Effector memory CD8-positive, alpha-beta T cell (primary cell): ENCODE measurements at regions not wholly inside any gene's neighbourhood (a gene's known extent, or its start where the extent isn't known, plus 50 kb on each side); places are given as distances from the start of the nearest gene placed in this dataset.

Experiments
- ATAC-seq: fragments of 150-1000 bp; cut with Tn5 transposase; replicated peaks from 2 replicates; pipeline ENCODE4 v1.10.0; 2021; ENCODE audit warnings: mild to moderate bottlenecking, moderate library complexity
- DNase-seq, 3 experiments: peaks; one replicate each; pipeline ENCODE4 v3.0.0; 2021
- H3K27ac Mint-ChIP-seq, 2 donors: one replicate each; pipeline ENCODE4 v1.8.0; 2022; ENCODE audit warnings: mild to moderate bottlenecking in 2 of 2, mixed read lengths in 2 of 2, moderate library complexity in 2 of 2
- H3K27me3 Mint-ChIP-seq, 2 donors: one replicate each; pipeline ENCODE4 v1.8.0; 2022; ENCODE audit warnings: mixed read lengths in 2 of 2
- H3K36me3 Mint-ChIP-seq: one replicate; pipeline ENCODE4 v1.8.0; 2022; ENCODE audit warnings: mild to moderate bottlenecking, moderate library complexity, mixed read lengths; ENCODE audit not compliant: insufficient read depth
- H3K4me1 Mint-ChIP-seq, 2 donors: one replicate each; pipeline ENCODE4 v1.8.0; 2022; ENCODE audit warnings: low read depth in 2 of 2, mixed read lengths in 2 of 2
- H3K4me3 Mint-ChIP-seq, 2 donors: one replicate each; pipeline ENCODE4 v1.8.0; 2022; ENCODE audit warnings: mild to moderate bottlenecking in 2 of 2, mixed read lengths in 2 of 2, moderate library complexity in 2 of 2
- H3K9me3 Mint-ChIP-seq, 2 donors: one replicate each; pipeline ENCODE4 v1.8.0; 2022; ENCODE audit warnings: mixed read lengths in 2 of 2

DNA sequence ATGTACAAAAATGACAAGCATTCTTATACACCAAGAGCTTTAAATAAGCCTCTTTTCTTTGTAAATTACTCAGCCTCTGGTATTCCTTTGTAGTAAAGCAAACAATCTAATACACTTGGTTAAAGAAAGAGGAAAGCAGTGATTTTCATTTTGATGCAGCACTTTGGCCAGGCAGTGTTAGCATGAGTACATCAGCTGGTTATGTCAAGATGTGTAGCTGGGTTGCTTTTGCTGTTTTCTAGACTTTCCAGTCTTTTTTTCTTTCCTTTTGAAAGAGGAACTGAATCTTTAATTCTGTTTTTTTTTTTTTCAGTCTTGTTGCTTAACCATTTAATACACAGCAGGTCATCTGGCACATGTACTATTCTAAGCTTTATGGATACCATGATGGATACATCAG lies 167.1 kb upstream of the AADAT start:
- Mint-ChIP-seq H3K36me3 (no peaks in the 10 kb centered on the region), H3K27ac (no peak overlapping the region), H3K27me3 (no peaks in the 10 kb centered on the region), H3K4me1 (no peaks in the 10 kb centered on the region), H3K9me3 (peaks cover 0 to 4% of the 10 kb centered on the region in 2 donors), H3K4me3 (no peak overlapping the region)
- DNase-seq (no peak), ATAC-seq (no peak)

DNA sequence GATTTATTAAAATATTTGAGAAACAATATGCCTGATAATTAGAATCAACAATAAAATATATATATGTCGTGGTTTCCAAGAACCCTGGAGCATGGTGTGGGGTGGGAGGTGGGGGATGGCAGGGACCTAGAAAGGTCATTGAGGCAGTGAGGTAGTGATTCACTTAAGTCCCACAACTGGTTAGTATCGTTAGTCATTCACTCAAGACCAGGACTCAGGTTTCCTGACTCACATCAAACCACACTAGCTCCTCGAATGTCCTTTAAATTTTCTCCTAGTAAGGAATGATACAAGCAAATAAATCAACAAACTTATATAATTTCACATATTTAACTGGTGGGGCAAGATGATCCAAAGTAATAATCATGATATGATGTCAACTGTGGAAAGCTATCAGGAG lies 158.8 kb upstream of the AADAT start:
- no peaks in the 10 kb centered on the region for H3K27me3 Mint-ChIP-seq
- no peak overlapping the region for H3K27ac Mint-ChIP-seq
- DNase-seq, result no peak
- H3K4me3 Mint-ChIP-seq, result no peak overlapping the region
- H3K4me1 Mint-ChIP-seq, result no peaks in the 10 kb centered on the region
- no peak for ATAC-seq
- H3K36me3 Mint-ChIP-seq, result no peaks in the 10 kb centered on the region
- peaks cover 2 to 5% of the 10 kb centered on the region in 2 donors for H3K9me3 Mint-ChIP-seq

DNA sequence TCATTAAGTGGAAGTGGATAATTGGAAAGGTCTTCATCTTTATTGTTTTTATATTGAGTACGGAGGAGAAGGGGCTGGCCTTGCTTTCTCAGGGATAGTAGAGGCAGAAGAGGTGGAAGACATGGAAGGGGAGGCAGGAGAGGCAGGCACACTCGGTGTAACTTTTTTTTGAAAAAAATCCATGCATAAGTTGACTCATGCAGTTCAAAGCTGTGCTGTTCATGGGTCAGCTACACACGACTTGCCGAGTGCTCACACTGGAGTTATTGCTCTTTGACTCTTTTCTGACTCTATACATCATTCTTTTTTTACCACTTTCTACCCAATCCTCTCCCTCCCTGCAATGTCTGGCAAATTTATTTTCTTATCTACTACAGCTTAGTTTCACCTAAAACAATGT lies 158.3 kb upstream of the AADAT start:
- H3K36me3 Mint-ChIP-seq, result no peaks in the 10 kb centered on the region

DNA sequence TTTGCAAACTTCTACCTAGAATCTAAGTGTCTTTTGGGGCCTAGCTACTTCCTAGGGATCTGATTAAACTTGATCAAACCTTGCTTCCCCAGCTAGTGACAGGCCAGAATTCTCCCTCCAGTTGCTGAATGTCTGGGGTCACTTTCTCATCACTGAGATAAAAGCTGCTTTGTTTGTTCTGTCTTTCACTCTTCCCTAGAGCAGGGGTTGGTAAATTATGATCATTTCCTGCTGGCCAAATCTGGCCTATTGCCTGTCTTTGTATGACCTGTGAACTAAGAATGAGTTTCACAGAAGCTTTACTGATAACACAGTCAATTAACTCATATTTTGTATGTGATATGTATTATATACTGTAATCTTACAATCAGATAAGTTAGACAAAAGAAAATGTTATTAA lies 157.8 kb upstream of the AADAT start:
- H3K9me3 Mint-ChIP-seq, result peaks cover 4 to 5% of the 10 kb centered on the region in 2 donors
- no peak overlapping the region for H3K27ac Mint-ChIP-seq
- no peak overlapping the region for H3K4me3 Mint-ChIP-seq
- H3K36me3 Mint-ChIP-seq, result no peaks in the 10 kb centered on the region
- ATAC-seq, result no peak
- DNase-seq, result no peak
- no peaks in the 10 kb centered on the region for H3K27me3 Mint-ChIP-seq
- H3K4me1 Mint-ChIP-seq, result no peaks in the 10 kb centered on the region

More for the DNA sequence above, 158.3 kb upstream of the AADAT start:
- Mint-ChIP-seq H3K27ac (no peak overlapping the region), H3K27me3 (no peaks in the 10 kb centered on the region), H3K4me3 (no peak overlapping the region), H3K4me1 (no peaks in the 10 kb centered on the region), H3K9me3 (peaks cover 4 to 5% of the 10 kb centered on the region in 2 donors)
- DNase-seq (no peak), ATAC-seq (no peak)

DNA sequence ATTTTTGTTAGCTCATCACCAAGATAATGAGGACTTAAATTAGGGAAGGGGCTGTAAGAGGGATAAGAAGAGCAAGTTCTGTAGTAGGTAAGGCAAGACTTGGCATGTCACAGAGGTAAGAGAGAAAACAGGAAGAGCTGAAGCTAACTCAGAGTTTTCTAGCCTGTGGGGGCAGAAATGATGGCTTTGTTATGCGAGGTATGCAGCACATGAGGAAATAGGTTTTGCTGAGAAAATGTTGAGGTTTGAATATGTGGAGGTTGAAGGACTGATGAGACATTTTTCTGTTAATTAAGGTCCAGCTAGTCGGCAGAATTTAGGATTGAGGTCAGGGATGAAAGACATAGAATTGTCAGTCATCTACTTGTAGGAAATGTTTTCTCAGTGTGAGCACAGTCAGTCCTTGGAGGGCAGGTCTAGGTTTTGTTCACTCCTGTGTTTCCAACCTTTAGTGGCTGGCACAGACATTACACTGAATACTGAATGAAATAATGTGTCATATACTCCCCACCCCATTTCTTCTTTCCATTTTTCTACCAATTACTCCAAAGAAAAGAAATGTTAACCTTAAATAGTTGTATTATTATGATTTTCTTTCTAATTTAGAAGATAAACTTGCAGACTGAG lies 154.0 kb upstream of the AADAT start:
- H3K27me3 Mint-ChIP-seq, result no peaks in the 10 kb centered on the region

DNA sequence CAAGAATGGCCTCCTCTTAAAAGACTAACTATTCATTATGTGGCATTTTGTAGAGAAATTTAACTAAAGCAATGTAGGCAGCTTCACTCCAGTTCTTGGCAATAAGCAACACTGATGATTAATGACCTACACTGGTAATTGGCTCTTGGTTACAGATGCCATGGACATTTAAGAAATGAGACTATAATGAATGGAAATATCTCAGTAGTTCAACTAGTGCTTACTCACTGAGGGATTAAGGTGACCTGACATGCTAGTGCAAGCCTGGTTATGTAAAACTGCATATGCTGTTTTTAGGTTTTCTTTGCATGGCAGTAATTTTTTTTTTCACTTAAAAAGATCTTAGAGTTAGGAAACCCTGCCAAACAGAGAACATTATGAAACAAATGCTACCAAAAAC lies 152.7 kb upstream of the AADAT start:
- no peaks in the 10 kb centered on the region for H3K36me3 Mint-ChIP-seq
- H3K4me3 Mint-ChIP-seq, result no peak overlapping the region
- H3K9me3 Mint-ChIP-seq, result peaks cover 6 to 9% of the 10 kb centered on the region in 2 donors
- H3K27me3 Mint-ChIP-seq, result no peaks in the 10 kb centered on the region
- ATAC-seq (no peak), DNase-seq (no peak)
- H3K27ac Mint-ChIP-seq, result no peak overlapping the region
- H3K4me1 Mint-ChIP-seq, result no peaks in the 10 kb centered on the region

More for the DNA sequence above, 154.0 kb upstream of the AADAT start:
- Mint-ChIP-seq H3K4me1 (no peaks in the 10 kb centered on the region), H3K36me3 (no peaks in the 10 kb centered on the region), H3K9me3 (peaks cover 9 to 10% of the 10 kb centered on the region in 2 donors), H3K4me3 (no peak overlapping the region), H3K27ac (no peak overlapping the region)
- DNase-seq, result no peak
- no peak for ATAC-seq

DNA sequence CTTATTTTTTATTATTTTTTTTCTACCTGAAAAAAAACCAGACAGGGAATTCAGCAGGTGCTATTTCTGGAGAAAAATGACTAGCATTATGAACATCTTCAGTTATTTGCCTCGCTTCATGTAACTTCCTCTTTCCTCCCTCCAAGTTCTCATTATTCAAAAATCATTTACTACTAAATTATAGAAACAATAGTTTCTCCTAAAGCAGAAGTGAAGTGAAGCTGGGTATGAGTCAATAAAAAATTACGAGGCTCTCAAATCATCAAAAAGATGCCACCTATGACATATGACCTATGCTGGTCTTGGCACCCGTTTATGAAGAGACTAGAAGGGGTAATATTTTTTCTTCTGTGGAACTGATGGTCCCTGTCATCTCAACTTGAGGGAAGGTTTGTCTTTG lies 145.0 kb upstream of the AADAT start:
- Mint-ChIP-seq H3K27ac (no peak overlapping the region), H3K4me1 (no peaks in the 10 kb centered on the region), H3K36me3 (no peaks in the 10 kb centered on the region), H3K27me3 (no peaks in the 10 kb centered on the region), H3K9me3 (no peaks in the 10 kb centered on the region), H3K4me3 (no peak overlapping the region)
- DNase-seq (no peak), ATAC-seq (no peak)

DNA sequence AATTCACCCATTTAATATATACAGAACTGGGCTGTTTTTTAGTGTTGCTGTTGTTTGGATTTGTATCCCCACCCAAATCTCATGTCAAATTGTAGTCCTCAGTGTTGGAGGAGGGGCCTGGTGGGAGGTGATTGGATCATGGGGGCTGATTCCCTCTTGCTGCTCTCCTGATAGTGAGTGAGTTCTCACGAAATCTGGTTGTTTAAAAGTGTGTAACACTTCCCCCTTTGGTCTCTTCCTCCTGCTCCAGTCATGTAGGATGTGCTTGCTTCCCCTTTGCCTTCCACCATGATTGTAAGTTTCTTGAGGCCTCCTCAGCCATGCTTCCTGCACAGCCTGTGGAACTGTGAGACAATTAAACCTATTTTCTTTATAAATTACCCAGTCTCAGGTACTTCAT lies 141.6 kb upstream of the AADAT start:
- H3K36me3 Mint-ChIP-seq, result no peaks in the 10 kb centered on the region
- no peak for DNase-seq
- no peak overlapping the region for H3K4me3 Mint-ChIP-seq
- no peak for ATAC-seq
- no peaks in the 10 kb centered on the region for H3K27me3 Mint-ChIP-seq
- H3K27ac Mint-ChIP-seq, result no peak overlapping the region
- H3K9me3 Mint-ChIP-seq, result peaks cover 1 to 7% of the 10 kb centered on the region in 2 donors
- no peaks in the 10 kb centered on the region for H3K4me1 Mint-ChIP-seq

DNA sequence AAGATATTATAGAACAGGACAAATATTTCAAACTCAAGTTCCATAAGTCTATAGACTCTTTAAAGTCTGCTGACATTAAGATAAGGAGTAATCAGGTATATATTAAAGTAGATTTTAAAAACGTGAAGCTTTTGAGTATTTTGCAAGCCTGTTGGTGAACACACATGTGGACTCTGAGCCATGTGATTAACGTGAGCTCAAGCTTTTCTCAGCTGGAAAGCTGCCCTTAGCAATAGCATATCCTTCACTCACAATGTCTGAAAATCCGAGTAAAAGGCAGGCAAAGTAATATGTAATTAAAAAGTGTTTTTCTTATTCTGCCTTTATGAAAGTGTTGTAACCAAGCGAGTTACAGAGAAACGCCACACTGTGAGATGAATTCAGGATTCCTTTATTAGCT lies 140.5 kb upstream of the AADAT start:
- ATAC-seq (no peak), DNase-seq (no peak)
- Mint-ChIP-seq H3K4me3 (no peak overlapping the region), H3K4me1 (no peaks in the 10 kb centered on the region), H3K36me3 (no peaks in the 10 kb centered on the region), H3K27ac (no peak overlapping the region), H3K9me3 (peaks cover 1 to 7% of the 10 kb centered on the region in 2 donors), H3K27me3 (no peaks in the 10 kb centered on the region)

DNA sequence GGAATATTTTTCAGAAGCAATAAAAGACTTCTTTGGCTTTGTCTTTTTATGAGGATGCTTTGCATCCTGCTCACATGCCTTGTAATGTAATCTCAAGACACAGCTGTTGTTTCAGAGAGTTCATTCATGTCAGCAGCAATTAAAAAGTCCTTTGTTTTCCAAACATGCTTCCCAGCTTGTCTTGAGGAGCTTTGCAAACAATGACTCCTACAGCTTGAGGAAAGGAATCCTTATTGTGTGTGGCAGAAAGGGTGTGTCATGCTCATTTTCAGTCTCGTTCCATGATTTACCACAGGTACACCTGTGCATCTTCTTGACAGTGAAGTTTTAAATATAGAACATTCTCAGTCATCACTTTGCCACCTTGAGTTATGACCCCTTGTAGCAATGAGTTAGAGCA lies 139.2 kb upstream of the AADAT start:
- H3K9me3 Mint-ChIP-seq, result peaks cover 1 to 7% of the 10 kb centered on the region in 2 donors

DNA sequence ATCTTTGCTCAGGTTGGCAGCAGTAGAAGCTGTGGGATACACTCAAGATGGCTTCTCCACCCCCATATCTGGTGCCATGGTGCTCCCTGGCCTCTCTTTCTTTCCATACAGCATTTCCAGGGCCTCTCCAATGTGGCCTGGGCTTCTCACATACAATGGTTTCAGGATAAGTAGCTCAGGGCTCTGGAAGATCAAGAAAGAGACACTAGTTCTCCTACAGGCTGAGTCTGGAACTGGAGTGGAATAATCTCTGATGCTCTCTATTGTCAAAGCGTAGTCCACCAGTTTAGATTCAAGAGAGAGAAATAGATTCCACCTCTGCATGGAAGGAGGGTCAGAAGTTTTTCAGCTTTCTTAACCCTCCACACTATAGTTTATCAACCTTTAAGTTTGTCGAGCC lies 138.2 kb upstream of the AADAT start:
- Mint-ChIP-seq H3K4me1 (no peaks in the 10 kb centered on the region), H3K9me3 (peaks cover 1 to 7% of the 10 kb centered on the region in 2 donors), H3K27me3 (no peaks in the 10 kb centered on the region), H3K27ac (no peak overlapping the region), H3K4me3 (no peak overlapping the region), H3K36me3 (no peaks in the 10 kb centered on the region)
- DNase-seq (no peak), ATAC-seq (no peak)

More for the DNA sequence above, 139.2 kb upstream of the AADAT start:
- no peak overlapping the region for H3K27ac Mint-ChIP-seq
- no peak for ATAC-seq
- no peak for DNase-seq
- H3K4me3 Mint-ChIP-seq, result no peak overlapping the region
- H3K4me1 Mint-ChIP-seq, result no peaks in the 10 kb centered on the region
- no peaks in the 10 kb centered on the region for H3K36me3 Mint-ChIP-seq
- H3K27me3 Mint-ChIP-seq, result no peaks in the 10 kb centered on the region

DNA sequence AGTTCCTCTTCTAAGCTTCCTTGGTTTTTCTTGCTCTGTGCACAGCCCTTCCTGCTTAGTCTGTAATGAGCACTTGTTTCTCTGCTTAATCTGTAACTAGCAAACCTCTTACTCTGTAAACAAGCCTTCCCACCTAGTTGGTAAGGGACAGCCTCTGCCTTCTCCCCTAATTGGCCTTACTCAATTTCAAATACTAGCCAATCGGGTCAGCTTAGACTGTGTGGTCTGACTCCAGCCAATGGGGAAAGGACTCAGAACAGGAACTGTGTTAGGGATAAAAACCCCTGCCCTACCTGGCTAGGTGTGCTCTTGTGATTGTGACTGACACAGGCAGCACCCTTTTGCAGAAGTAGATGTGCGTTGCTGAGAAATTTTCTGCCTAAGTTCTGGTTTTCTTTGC lies 136.5 kb upstream of the AADAT start:
- Mint-ChIP-seq H3K9me3 (peaks cover 1 to 7% of the 10 kb centered on the region in 2 donors), H3K27ac (no peak overlapping the region), H3K27me3 (no peaks in the 10 kb centered on the region), H3K36me3 (no peaks in the 10 kb centered on the region), H3K4me1 (no peaks in the 10 kb centered on the region), H3K4me3 (no peak overlapping the region)
- ATAC-seq, result no peak
- no peak for DNase-seq

DNA sequence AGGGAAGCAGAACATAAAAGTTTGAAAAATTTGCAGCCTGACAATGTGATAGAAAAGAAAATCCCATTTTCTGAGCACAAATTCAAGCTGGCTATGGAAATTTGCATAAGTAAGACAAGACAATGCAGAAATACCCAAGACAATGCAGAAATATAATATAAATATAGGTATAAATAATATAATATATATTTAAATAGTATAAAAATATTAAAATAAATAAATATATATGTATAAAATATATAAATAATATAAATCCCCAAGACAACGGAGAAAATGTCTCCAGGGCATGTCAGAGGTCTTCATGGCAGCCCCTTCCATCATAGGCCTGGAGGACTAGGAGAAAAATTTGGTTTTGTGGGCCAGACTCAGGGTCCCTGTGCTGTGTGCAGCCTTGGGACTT lies 125.0 kb upstream of the AADAT start:
- DNase-seq (no peak), ATAC-seq (no peak)
- no peaks in the 10 kb centered on the region for H3K36me3 Mint-ChIP-seq
- H3K4me1 Mint-ChIP-seq, result no peaks in the 10 kb centered on the region
- peaks cover 8 to 23% of the 10 kb centered on the region in 2 donors for H3K9me3 Mint-ChIP-seq
- H3K27ac Mint-ChIP-seq, result no peak overlapping the region
- no peak overlapping the region for H3K4me3 Mint-ChIP-seq
- no peaks in the 10 kb centered on the region for H3K27me3 Mint-ChIP-seq

DNA sequence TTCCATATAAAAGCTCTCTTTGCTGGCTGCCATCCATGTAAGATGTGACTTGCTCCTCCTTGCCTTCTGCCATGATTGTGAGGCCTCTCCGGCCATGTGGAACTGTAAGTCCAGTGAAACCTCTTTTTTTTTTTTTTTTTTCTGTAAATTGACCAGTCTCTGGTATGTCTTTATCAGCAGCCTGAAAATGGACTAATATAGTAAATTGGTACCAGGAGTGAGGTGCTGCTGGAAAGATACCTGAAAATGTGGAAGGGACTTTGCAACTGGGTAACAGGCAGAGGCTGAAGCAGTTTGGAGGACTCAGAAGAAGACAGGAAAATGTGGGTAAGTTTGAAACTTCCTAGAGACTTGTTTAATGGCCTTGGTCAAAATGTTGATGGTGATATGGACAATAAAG lies 124.3 kb upstream of the AADAT start:
- H3K4me3 Mint-ChIP-seq, result no peak overlapping the region

DNA sequence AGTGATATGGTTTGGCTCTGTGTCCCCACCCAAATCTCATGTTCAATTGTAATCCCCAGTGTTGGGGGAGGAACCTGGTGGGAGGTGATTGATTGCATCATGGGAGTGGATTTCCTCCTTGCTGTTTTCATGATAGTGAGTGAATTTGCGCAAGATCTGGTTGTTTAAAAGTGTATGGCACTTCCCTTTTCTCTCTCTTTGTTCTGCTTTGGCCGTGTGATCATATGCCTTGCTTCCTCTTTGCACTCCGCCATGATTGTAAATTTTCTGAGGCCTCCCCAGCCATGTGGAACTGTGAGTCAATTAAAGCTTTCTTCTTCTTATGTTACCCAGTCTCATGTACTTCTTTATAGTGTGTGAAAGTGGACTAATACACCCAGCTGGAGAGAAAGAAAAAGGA lies 113.0 kb upstream of the AADAT start:
- Mint-ChIP-seq H3K4me1 (no peaks in the 10 kb centered on the region), H3K4me3 (no peak overlapping the region), H3K27ac (no peak overlapping the region), H3K27me3 (no peaks in the 10 kb centered on the region), H3K36me3 (no peaks in the 10 kb centered on the region), H3K9me3 (peaks cover 8 to 10% of the 10 kb centered on the region in 2 donors)
- no peak for ATAC-seq
- no peak for DNase-seq

More for the DNA sequence above, 124.3 kb upstream of the AADAT start:
- H3K9me3 Mint-ChIP-seq, result peaks cover 8 to 23% of the 10 kb centered on the region in 2 donors
- H3K27me3 Mint-ChIP-seq, result no peaks in the 10 kb centered on the region
- no peak for DNase-seq
- H3K27ac Mint-ChIP-seq, result no peak overlapping the region
- H3K4me1 Mint-ChIP-seq, result no peaks in the 10 kb centered on the region
- no peaks in the 10 kb centered on the region for H3K36me3 Mint-ChIP-seq
- ATAC-seq, result no peak
